Right lung (tissue), 2 donors: ENCODE measurements at regions not wholly inside any gene's neighbourhood (a gene's known extent, or its start where the extent isn't known, plus 50 kb on each side); places are given as distances from the start of the nearest gene placed in this dataset.
"Not testable (repeated sequence)": the region's sequence is repeated elsewhere in the genome, so short reads cannot be mapped to it uniquely, and the experiment has no call there.

Source experiments
- DNase-seq, 2 donors: peaks; one replicate each; pipeline ENCODE4 v3.0.0-alpha.2; 2013

DNA sequence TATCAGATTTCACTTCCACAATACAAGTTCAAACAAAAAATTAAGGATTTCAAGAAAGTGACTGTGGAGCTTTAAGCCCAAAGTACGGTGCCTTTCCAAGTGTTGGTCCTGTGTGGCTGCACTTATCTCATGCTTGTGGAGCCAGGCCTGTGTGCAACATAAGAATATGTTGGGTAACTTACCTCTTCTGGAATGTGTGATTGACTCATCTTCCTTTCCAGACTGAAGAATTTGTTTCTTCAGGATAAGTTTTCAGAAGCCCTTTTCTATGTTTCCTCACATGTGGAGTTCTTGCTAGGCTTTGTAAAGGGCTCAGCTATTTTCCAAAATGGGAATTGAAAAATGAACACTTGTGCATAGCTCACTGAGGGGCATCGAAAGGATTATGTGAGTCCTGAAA, 485.1 kb upstream of the PAPPA start:
- no peak for DNase-seq

DNA sequence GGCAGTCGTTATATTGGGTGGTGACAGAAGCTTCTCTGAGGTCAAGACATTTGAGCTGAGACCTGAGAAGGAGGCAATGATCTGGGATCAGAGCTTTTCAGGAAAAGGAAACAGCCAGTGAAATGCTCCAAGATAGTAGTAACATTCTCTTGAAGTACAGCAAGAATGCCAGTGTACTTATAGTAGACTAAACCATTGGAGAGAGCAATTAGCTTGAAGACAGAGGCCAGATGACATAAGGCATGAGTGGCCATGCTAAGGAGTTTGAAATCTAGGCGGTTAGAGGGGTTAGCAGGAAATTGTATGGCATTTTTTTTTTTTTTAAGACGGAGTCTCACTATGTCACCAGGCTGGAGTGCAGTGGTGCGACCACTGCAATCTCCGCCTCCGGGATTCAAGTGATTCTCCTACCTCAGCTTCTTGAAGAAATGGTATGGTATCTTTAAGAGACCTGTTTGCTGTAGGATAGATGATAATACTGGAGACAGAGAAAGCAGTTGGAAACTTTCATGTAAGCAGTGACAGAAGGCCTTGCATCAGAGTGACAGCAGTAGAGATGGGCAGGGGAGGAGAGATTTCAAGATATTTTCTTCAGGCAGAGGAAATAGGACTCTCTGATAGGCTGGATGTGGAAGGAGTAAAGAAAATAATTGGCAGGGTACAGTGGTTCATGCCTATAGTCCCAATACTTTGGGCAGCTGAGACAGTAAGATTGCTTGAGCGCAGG, 482.2 kb upstream of the PAPPA start:
- DNase-seq = no peak

DNA sequence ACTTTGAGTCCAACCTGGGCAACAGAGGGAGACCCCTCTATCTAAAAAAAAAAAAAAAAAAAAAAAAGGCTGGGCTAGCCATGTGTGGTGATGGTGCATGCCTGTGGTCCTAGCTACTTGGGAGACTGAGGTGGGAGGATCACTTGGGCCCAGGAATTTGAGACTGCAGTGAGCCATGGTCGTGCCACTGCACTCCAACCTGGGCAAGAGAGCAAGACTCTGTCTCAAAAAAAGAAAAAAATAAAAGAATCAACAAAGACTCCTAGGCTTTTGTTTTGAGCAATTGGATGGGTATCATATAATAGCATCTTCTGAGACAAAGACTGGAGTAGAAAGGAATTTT, 481.7 kb upstream of the PAPPA start:
- no peak for DNase-seq

DNA sequence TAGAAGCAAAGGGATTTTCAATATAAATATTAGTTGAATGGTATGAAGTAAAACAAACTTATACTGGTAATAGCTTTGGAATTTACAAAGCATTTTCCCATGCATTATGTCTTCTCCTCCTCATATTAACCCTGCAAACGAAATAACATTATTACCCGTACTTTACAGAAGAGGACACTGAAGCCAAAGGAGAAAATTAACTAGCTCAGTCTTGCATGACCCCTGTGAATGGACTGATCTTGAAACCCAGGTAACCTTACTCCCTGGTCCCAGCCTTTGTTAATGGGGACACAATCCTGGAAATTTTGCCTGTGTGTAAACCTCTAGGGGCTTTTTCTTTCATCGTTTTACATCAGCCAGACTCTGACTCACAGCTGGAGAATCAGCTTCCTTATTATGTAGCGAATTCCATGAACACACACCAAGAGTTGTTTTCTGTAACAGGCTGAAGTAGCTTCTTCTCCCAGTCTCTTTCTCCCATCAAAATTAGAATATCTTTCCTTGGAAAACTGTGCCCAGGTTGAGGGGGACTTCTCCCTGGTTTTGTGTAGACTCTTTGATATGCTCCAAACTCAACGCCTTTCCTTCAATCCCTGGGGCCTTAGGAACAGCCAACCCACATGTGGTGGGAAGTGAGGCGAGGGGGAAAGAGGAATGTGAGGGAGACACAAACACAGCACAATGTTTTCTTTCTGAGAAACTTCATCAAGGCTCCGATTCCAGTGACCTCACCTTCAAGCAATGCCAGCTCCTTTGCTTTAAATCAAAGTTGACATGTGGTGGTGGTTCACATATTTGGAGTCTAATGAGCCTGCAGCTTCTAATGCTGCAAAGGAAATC, 480.9 kb upstream of the PAPPA start:
- no peak for DNase-seq

DNA sequence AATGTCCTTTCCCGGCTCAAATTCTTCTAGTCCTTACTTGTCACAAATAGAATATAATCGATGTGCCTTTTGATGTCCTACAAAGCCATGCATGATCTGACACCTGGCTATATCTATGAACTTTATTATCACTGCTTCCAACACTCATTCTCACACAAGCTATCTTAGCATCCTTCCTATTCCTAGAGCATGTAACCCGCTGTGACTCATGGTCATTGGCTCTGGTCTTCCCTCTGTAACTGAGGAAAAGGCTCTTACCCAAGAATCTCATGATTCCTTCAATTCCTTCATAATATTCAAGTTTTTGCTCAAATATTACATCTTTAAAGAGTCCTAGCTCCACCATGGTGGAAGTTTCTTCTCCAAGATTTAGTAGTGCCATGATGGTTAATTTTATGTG, 480.0 kb upstream of the PAPPA start:
- no peak for DNase-seq

DNA sequence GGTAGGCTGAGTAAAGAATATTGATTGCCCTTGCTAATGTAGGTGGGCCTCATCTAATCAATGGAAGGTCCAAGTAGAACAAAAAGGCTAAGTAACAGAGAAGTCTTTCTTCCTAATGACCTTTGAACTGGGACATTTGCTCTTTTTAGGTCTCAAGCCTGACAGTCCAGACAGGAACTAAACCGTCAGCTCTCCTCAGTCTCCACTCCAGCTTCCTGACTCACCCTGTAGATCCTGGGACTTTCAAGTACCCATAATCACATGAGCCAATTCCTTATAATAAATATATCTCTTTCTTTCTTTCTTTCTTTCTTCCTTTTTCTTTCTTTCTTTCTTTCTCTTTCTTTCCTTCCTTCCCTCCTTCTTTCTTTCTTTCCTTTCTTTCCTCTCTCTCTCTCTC, 479.5 kb upstream of the PAPPA start:
- no peak for DNase-seq

DNA sequence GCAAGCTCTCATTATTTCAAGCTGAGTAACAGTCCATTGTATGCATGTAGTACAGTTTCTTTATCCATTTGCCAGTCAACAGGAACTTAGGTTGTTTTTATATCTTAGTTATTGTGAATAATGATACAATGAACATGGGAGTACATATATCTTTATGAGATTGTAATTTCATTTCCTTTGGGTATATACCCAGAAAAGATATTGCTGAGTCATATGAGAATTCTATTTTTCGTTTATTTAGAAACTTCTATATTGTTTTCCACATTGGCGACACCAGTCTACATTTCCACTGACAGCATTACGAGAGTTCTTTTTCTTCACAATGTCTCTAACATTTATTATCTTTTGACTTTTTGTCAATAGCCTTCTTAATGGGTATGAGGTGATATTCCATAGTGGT, 477.8 kb upstream of the PAPPA start:
- no peak for DNase-seq

DNA sequence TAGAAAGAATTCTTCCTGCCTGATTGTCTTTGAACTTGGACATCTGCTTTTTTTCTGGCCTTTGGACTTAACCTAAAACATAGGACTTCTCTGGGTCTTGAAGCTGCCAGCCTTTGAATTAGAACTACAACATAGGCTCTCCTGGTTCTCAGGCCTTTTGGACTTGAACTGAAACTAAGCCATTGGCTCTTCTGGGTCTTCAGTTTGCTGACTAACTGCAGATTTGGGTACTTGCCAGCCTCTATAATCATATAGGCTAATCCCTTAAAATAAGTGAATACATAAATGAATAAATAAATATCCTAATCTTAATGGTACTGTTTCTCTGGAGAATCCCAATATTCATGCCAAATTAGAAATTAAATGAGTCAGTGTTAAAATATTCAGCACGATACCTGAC, 473.4 kb upstream of the PAPPA start:
- DNase-seq = no peak

DNA sequence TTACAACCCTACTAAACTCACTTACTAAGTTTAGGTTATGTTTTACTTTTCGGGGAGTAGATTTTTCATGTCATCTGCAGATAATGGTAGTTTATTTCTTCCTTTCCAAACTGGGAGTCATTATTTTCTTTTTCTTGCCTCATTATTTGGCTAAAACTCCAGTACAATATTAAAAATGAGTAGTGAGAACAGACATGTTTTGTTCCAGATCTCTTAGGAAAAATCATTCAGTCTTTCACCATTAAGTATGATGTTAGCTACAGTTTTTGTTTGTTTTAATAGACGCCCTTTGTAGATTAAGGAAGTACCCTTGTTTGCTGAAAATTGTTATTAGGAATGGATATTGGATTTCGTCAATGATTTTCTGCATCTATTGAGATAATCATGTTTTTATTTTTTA, 472.0 kb upstream of the PAPPA start:
- DNase-seq = no peak

DNA sequence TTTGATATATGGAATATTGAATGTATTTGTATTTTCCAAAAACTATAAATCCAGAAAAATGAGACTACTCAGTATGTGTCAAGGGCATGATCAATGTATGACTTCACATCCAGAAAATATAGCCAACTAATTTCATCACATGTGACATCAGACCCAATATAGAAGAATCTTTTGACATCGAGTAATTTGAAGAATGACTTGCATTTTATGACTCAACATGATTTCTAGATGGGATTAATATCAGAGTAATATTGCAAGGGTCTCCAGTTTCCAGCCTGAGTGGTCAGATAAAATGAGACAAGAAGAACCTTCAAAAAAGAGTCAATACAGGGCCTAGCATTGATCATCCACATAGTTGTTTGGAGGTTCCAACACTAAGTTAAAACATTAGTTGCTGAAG, 467.5 kb upstream of the PAPPA start:
- DNase-seq = no peak

DNA sequence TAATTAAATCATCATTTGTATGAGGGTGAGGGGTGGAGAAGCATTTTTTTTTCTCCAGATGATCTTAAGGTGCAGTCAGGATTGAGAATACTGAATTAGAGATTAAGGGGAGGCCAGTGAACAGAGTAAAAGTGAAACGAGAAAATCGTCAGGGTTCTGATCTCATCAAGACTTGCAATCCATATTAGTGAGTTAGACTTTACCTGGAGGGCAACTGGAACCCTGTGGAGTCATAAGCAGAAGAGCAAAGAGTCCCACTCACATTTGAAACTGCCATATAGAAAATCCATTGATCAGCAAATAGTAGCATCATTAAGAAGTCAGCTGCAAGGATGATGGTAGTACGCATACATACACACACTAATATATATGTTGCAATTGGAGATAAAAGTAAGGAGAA, 466.2 kb upstream of the PAPPA start:
- DNase-seq = no peak

DNA sequence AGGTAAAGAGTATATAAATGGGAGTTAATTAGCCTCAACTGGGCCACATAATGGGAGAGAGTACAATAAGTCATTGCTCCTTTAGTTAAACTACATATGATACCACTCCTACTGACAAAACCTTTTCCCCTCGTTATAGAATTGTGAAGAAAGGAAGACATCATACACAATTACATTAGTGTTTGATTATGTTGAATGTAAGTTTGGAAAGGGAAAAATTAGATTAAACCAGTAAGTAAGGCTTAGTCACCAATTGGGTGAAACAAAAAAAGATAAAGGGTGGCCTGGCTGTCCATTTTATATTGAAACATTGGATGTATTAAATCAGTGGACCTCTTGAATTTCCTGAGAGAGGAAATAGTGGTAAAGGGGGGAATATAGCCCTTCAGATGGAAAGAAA, 464.3 kb upstream of the PAPPA start:
- no peak for DNase-seq

DNA sequence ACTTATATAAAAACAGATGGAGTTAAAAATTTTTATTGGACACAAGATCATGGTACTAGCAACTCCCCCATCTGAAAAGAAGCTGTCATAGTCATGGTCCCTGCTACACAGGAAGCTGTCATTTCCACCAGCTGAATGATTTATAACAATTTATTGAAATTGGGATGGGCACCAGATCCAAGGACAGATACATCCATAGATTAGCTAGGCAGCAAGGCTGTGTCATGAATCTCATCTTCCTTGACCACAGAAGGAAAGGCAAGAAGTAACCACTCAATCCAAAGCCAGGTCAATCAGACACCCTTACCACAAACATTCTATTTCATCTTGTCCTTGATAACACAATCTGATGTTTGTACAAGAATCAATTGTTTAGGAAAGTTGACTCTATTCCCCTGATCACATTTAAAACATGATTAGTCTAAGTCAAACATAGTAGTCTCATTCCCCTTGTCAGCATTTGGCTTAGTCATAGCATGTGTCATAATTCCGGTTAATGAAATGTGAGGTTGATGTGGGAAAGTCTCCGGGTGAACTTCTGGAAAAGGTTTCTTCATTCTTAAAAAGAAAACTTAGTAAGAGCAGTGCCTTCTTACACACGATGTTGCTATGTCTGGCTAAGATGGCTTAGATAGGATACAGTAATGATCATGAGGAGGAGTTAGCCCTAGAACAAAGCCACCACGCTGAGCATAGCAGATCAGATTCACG, 462.6 kb upstream of the PAPPA start:
- no peak for DNase-seq

DNA sequence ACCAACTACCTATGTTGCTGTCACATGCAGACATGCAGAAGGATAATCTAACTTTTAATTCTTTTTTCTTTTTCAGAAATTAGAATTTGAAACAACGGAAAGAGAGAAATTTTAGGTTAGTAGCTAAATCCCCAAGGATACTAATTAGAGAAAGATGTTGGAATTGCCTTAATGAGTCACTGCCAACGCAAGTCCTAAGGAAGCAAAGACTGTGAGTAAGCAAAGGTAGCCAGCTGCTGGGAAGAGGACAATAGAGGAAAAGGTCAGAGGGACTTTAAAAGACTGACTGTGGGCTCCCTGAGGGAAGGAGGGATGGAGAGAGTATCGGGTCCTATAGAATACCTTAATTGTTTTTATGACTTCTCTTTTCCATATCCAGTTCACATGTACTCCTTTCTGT, 461.9 kb upstream of the PAPPA start:
- no peak for DNase-seq

DNA sequence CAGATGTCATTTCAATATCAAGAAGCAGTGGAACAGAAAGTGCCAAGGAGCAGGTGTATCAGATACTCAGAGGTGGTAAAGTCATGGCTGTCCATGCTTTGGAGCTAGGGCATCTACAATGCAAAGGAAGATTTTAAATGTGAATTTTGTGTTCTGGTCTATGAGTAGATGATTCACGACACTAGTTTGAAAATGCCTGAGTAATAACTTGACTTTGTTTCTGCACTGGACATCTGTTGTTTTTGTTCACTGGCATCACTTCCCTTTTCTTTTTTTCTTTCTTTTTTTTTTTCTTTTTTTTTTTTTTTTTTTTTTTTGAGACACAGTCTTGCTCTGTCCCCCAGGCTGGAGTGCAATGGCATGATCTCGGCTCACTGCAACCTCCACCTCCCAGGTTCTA, 460.7 kb upstream of the PAPPA start:
- not testable (repeated sequence) for DNase-seq

DNA sequence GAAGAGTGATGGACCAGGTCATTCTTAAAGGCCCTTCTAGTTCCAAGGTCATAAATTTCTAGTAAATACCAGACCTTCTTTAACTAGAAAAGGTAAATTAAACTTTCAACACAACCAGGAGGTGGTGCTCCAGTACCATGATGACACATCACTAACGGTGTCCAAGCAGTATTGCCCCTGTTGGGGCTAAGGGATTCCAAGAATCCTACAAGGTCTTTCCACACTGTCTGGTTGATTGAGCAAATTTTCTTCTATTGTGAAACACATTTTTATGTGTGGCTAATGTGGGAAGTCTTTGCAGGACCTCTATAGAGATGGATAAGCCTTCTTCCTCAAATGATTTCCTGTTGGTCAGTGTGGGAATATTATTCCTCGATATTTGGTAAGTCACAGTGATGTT, 459.6 kb upstream of the PAPPA start:
- DNase-seq = peak in 1 of 2 donors; percentile 6

DNA sequence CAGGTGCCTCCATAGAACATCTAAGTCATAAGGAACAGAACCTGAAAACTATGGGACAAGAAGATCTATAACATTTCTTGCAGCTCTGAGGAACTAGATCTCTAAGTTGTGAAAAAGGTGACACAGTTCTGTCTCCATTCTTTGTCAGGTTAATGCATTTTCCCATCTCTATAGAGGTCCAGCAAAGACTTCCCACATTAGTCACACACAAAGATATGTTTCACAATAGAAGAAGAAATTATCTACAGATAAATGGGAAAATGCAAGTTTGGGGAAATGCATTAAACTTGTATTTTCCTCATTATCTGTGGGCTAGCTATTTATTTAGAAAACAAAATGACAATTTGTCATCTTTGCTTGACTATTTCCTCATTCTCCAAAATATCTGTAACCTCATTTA, 458.6 kb upstream of the PAPPA start:
- no peak for DNase-seq

DNA sequence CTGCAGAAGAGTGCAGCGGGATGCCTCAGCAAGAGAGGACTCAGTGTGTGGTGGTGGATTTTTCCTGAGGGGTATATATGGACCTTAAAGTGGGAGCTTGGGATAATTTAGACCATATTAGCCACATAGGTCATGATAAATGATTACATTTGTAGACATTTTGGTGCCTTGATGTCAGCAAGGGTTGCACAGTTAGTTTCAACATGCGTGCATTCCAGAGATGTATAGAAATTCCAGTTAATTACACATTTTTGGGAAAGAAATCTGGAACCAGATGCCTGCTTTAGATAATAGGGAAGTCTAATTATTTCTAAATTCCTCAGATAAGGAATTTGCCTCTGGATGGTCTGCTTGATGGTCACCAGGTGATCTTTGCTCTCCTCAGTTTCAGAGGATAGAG, 440.6 kb upstream of the PAPPA start:
- no peak for DNase-seq

DNA sequence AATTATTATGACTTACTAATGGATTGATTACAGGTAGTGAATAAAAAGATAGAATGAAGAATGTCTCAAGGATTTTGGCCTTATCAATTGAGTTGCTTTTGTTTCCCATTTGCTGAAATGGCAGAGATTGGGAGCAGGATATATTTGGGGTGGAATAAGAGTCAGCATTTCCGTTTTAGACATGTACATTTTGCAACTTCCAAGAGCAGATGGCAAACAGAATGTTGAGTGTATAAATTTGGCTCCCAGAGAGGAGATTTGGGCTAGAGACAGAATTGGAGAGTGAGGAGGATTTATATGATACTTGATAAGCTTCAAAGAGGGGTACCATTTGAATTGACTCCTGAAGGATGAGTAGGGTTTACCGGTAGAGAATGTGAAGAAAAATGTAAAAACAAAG, 437.9 kb upstream of the PAPPA start:
- DNase-seq = no peak

DNA sequence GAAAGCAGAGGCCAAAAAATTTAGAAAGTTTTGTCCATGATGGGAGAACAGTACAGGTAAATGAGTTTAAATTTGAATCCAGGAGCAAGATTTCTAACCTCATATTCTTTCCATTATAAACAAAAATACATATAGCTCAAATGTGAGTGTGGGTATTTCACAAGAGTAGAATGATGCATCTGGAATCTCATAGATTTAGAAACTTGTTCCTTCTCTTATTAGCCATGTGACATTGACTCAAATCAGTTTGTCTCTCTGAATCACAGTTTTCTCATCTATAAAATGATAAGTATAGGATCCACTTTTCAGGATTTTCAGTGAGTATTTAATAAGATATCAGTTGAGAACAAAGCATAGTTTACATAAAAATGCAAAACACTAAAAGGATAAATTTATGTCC, 436.3 kb upstream of the PAPPA start:
- DNase-seq = no peak

DNA sequence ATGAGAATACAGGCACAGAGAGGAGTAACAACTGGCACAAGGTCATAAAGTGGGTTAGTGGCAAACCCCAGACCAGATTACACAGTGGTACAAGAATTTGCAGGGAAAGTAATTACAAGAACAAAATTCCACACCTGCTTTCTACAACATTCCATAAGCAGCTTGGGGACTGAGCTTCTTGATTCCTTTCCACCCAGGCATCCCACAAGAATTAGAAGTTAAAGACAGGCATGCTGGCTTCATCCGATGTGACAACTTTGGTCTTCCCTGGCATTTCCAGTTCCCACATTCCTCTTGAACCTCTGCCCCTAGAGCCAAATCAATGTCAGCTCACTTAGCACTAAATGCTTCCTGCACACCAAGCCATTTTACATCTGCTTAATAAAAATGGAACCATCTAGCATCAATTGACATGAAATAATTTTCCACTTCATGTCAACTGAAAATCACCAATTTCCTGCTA, 435.8 kb upstream of the PAPPA start:
- DNase-seq = no peak

DNA sequence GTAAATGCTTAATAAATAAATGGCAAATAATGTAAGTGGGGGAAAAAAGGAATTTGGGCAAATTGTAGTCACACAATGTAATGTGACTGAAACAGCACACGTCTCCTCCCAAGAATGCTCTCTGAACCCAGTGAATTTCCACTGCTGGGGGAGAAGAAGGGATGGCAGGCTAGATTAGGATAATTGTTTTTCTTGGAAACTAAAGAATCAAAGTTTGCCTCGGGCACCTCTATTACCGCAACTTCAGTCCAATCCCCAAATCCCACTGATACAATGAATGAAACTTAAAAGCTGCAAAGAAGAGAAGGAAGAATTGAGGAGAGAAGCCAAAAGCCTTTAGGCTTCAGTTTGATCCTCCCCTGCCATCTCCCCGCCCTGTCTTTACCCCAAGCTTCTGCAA, 423.2 kb upstream of the PAPPA start:
- no peak for DNase-seq

DNA sequence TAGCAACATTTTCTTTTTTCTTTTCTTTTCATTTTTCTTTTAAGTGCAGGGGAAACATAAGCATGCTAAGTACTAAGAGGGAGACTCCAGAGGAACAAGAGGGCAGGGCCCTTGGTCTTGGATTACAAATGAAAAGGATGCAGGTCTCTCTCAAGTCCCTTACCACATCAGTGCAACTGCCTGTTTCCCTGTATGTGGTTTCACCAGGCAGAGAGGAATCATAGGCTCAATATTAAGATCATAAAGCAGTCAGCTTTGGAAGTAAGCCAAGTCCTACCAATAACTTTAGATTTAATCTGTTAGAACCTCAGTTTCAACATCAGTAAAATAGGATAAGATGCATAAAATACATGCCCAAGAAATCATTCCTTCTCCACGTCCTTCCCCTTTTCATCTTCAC, 422.7 kb upstream of the PAPPA start:
- DNase-seq = no peak
